Stimulated activated naive CD8-positive, alpha-beta T cell treated with anti-CD3 and anti-CD28 coated beads, Interleukin-15, Interleukin-2, amounts not matched to agents 100 ng/mL and 50 ng/mL, for 24 hours (primary cell): ENCODE measurements at regions not wholly inside any gene's neighbourhood (a gene's known extent, or its start where the extent isn't known, plus 50 kb on each side); places are given as distances from the start of the nearest gene placed in this dataset.

Experiments
- H3K27ac Mint-ChIP-seq: one replicate; pipeline ENCODE4 v1.8.0; 2021; ENCODE audit warnings: mild to moderate bottlenecking, mixed read lengths
- H3K27me3 Mint-ChIP-seq: one replicate; pipeline ENCODE4 v1.8.0; 2021; ENCODE audit warnings: mixed read lengths
- H3K36me3 Mint-ChIP-seq: one replicate; pipeline ENCODE4 v1.8.0; 2021; ENCODE audit warnings: low read depth, mixed read lengths
- H3K4me1 Mint-ChIP-seq: one replicate; pipeline ENCODE4 v1.8.0; 2021; ENCODE audit warnings: low read depth, mixed read lengths
- H3K4me3 Mint-ChIP-seq: one replicate; pipeline ENCODE4 v1.8.0; 2021; ENCODE audit warnings: mild to moderate bottlenecking, mixed read lengths
- H3K9me3 Mint-ChIP-seq: one replicate; pipeline ENCODE4 v1.8.0; 2021; ENCODE audit warnings: mixed read lengths

- H3K27me3 Mint-ChIP-seq: peaks cover 45% of the 10 kb centered on the region
Observed at GRCh38 chr7:25928549-25929330, 223.3 kb upstream of the NFE2L3 start.

GRCh38 chr7:25929448-25929847 is 222.6 kb upstream of the NFE2L3 start:
- peaks cover 4% of the 10 kb centered on the region for H3K36me3 Mint-ChIP-seq
- no peaks in the 10 kb centered on the region for H3K4me1 Mint-ChIP-seq
- no peak overlapping the region for H3K27ac Mint-ChIP-seq
- H3K9me3 Mint-ChIP-seq: peaks cover 27% of the 10 kb centered on the region
- H3K27me3 Mint-ChIP-seq: peaks cover 49% of the 10 kb centered on the region
- H3K4me3 Mint-ChIP-seq: no peak overlapping the region

More at GRCh38 chr7:25928549-25929330, 223.3 kb upstream of the NFE2L3 start:
- Mint-ChIP-seq H3K4me1 (no peaks in the 10 kb centered on the region), H3K27ac (no peak overlapping the region), H3K9me3 (peaks cover 20% of the 10 kb centered on the region), H3K4me3 (no peak overlapping the region), H3K36me3 (no peaks in the 10 kb centered on the region)

GRCh38 chr7:25930492-25931048 is 221.4 kb upstream of the NFE2L3 start:
- peaks cover 60% of the 10 kb centered on the region for H3K27me3 Mint-ChIP-seq
- no peak overlapping the region for H3K27ac Mint-ChIP-seq
- peaks cover 29% of the 10 kb centered on the region for H3K9me3 Mint-ChIP-seq
- no peak overlapping the region for H3K4me3 Mint-ChIP-seq
- H3K4me1 Mint-ChIP-seq: no peaks in the 10 kb centered on the region
- H3K36me3 Mint-ChIP-seq: peaks cover 6% of the 10 kb centered on the region

- peaks cover 61% of the 10 kb centered on the region for H3K27me3 Mint-ChIP-seq
- H3K4me1 Mint-ChIP-seq: no peaks in the 10 kb centered on the region
- no peak overlapping the region for H3K27ac Mint-ChIP-seq
- peaks cover 29% of the 10 kb centered on the region for H3K9me3 Mint-ChIP-seq
- H3K36me3 Mint-ChIP-seq: peaks cover 6% of the 10 kb centered on the region
- no peak overlapping the region for H3K4me3 Mint-ChIP-seq
Observed at GRCh38 chr7:25931156-25931555, 220.8 kb upstream of the NFE2L3 start.

- Mint-ChIP-seq H3K9me3 (peaks cover 22% of the 10 kb centered on the region), H3K27ac (no peak overlapping the region)
Observed at GRCh38 chr7:25933921-25934320, 218.1 kb upstream of the NFE2L3 start.

GRCh38 chr7:25940086-25940906 is 211.7 kb upstream of the NFE2L3 start:
- Mint-ChIP-seq H3K4me3 (no peak overlapping the region), H3K36me3 (no peaks in the 10 kb centered on the region), H3K27ac (no peak overlapping the region), H3K9me3 (no peaks in the 10 kb centered on the region), H3K27me3 (peaks cover 42% of the 10 kb centered on the region), H3K4me1 (peaks cover 11% of the 10 kb centered on the region)

More at GRCh38 chr7:25933921-25934320, 218.1 kb upstream of the NFE2L3 start:
- peaks cover 6% of the 10 kb centered on the region for H3K36me3 Mint-ChIP-seq
- H3K4me3 Mint-ChIP-seq: no peak overlapping the region
- H3K27me3 Mint-ChIP-seq: peaks cover 50% of the 10 kb centered on the region
- no peaks in the 10 kb centered on the region for H3K4me1 Mint-ChIP-seq

- Mint-ChIP-seq H3K9me3 (no peaks in the 10 kb centered on the region), H3K27me3 (peaks cover 45% of the 10 kb centered on the region), H3K27ac (no peak overlapping the region), H3K4me3 (no peak overlapping the region), H3K4me1 (peaks cover 20% of the 10 kb centered on the region), H3K36me3 (no peaks in the 10 kb centered on the region)
Observed at GRCh38 chr7:25944777-25945515, 207.1 kb upstream of the NFE2L3 start.

- H3K4me3 Mint-ChIP-seq: no peak overlapping the region
- peaks cover 42% of the 10 kb centered on the region for H3K27me3 Mint-ChIP-seq
- H3K4me1 Mint-ChIP-seq: peaks cover 20% of the 10 kb centered on the region
- H3K27ac Mint-ChIP-seq: no peak overlapping the region
- H3K36me3 Mint-ChIP-seq: no peaks in the 10 kb centered on the region
- H3K9me3 Mint-ChIP-seq: no peaks in the 10 kb centered on the region
Observed at GRCh38 chr7:25945608-25946007, 206.4 kb upstream of the NFE2L3 start.

- Mint-ChIP-seq H3K36me3 (no peaks in the 10 kb centered on the region), H3K9me3 (no peaks in the 10 kb centered on the region)
Observed at GRCh38 chr7:25946181-25946580, 205.8 kb upstream of the NFE2L3 start.

GRCh38 chr7:25947669-25948516 is 204.1 kb upstream of the NFE2L3 start:
- Mint-ChIP-seq H3K27ac (no peak overlapping the region), H3K27me3 (peaks cover 31% of the 10 kb centered on the region), H3K4me3 (no peak overlapping the region), H3K9me3 (no peaks in the 10 kb centered on the region), H3K36me3 (no peaks in the 10 kb centered on the region), H3K4me1 (peaks cover 17% of the 10 kb centered on the region)

More at GRCh38 chr7:25946181-25946580, 205.8 kb upstream of the NFE2L3 start:
- peaks cover 17% of the 10 kb centered on the region for H3K4me1 Mint-ChIP-seq
- peaks cover 37% of the 10 kb centered on the region for H3K27me3 Mint-ChIP-seq
- no peak overlapping the region for H3K4me3 Mint-ChIP-seq
- H3K27ac Mint-ChIP-seq: no peak overlapping the region

- no peaks in the 10 kb centered on the region for H3K36me3 Mint-ChIP-seq
- H3K27ac Mint-ChIP-seq: no peak overlapping the region
- peaks cover 31% of the 10 kb centered on the region for H3K27me3 Mint-ChIP-seq
- H3K4me3 Mint-ChIP-seq: peak overlapping the region; percentile 76
- no peaks in the 10 kb centered on the region for H3K9me3 Mint-ChIP-seq
- peaks cover 17% of the 10 kb centered on the region for H3K4me1 Mint-ChIP-seq
Observed at GRCh38 chr7:25949736-25950487, 202.1 kb upstream of the NFE2L3 start.

- peak overlapping the region; percentile 56 for H3K27ac Mint-ChIP-seq
Observed at GRCh38 chr7:25950488-25951413, 201.2 kb upstream of the NFE2L3 start.

More at GRCh38 chr7:25950488-25951413, 201.2 kb upstream of the NFE2L3 start:
- H3K4me1 Mint-ChIP-seq: peaks cover 17% of the 10 kb centered on the region
- H3K4me3 Mint-ChIP-seq: peak overlapping the region; percentile 80
- no peaks in the 10 kb centered on the region for H3K36me3 Mint-ChIP-seq
- no peaks in the 10 kb centered on the region for H3K9me3 Mint-ChIP-seq
- peaks cover 31% of the 10 kb centered on the region for H3K27me3 Mint-ChIP-seq
